HUES64 (cell line): ENCODE measurements at regions not wholly inside any gene's neighbourhood (a gene's known extent, or its start where the extent isn't known, plus 50 kb on each side); places are given as distances from the start of the nearest gene placed in this dataset.

Source experiments
- H3K27ac ChIP-seq: 2 replicates; pipeline ENCODE4 v1.7.0; 2013; ENCODE audit warnings: low read depth, low read length, inconsistent platforms
- H3K27me3 ChIP-seq: 2 replicates; pipeline ENCODE4 v1.6.1; 2013; ENCODE audit warnings: mild to moderate bottlenecking, low read length; ENCODE audit not compliant: insufficient read depth
- H3K36me3 ChIP-seq: 2 replicates; pipeline ENCODE4 v1.6.1; 2013; ENCODE audit warnings: mild to moderate bottlenecking, low read length; ENCODE audit not compliant: insufficient read depth
- H3K4me1 ChIP-seq: 2 replicates; pipeline ENCODE4 v1.6.1; 2013; ENCODE audit warnings: mild to moderate bottlenecking, low read length, moderate library complexity; ENCODE audit not compliant: insufficient read depth
- H3K4me3 ChIP-seq: 2 replicates; pipeline ENCODE4 v1.5.1; 2013; ENCODE audit warnings: mild to moderate bottlenecking, low read length, moderate library complexity
- H3K9ac ChIP-seq: 2 replicates; pipeline ENCODE4 v1.6.1; 2013; ENCODE audit warnings: mild to moderate bottlenecking, low read depth, low read length
- H3K9me3 ChIP-seq: 2 replicates; pipeline ENCODE4 v1.6.1; 2013; ENCODE audit warnings: low read depth, low read length; ENCODE audit not compliant: insufficient read depth
- WGBS: fragments of 150-250, 120-280 bp; methylation state at CpG from one replicate; pipeline ENCODE4 v1.1.7; 2013; ENCODE audit warnings: missing lambda C conversion rate; 5-methylcytosine and 5-hydroxymethylcytosine counted together

DNA sequence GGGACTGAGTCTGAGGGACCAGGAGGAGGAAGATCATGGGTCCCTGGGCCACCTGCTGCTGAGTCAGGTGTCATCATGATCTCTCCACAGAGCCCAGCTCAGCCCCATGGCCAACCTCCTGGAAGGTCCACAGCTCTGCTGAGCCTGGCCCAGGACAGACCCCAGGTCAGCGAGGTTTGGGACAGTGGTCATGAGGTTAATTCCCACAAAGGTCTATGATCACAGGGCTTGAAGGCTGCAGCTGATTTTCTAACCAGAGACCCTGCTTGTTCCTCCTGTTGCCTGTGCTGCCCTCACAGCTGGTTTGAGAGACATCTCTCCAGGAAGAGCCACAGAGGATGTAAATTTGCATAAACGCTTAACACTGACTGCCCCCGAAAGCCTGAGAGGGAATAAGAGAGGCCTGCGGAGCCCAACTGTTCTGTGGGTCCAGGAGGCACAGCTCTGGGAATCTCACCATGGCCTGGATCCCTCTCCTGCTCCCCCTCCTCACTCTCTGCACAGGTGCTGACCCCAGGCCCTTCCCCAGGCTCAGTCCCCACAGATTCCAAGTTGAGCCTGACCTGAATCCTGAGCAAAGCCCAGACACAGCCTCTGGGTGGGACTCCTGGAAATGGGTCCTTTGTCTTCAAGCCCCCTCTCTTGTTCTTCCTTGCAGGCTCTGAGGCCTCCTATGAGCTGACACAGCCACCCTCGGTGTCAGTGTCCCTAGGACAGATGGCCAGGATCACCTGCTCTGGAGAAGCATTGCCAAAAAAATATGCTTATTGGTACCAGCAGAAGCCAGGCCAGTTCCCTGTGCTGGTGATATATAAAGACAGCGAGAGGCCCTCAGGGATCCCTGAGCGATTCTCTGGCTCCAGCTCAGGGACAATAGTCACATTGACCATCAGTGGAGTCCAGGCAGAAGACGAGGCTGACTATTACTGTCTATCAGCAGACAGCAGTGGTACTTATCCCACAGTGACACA is 102.8 kb downstream of the GGTLC2 start:
- 65% methylated on average over 8 of the region's 8 CpGs for WGBS
- Histone ChIP-seq H3K9ac (no peak overlapping the region), H3K4me1 (no peaks in the 10 kb centered on the region), H3K27me3 (peaks cover 51% of the 10 kb centered on the region), H3K27ac (no peak overlapping the region), H3K36me3 (no peaks in the 10 kb centered on the region), H3K4me3 (no peak overlapping the region), H3K9me3 (no peaks in the 10 kb centered on the region)

DNA sequence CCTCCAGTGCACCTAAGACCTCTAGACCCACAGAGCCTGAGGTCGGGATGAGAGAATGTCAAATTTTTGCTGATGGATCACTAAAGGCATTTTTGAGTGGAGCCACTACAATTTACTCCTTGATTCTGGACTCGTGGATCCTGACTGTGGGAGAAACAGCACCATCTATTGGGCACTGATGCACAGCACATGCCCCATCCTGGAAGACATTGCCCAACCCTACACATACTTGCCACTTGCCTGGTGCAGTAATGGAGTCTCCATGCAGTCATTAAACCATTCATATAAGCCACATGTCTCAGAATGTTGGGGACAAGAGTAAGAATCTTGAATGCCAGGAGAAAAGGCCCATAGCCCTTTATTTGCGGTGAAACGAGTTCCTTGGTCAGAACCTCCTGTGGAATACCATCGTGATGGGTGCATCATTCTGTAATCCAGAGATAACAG is 103.9 kb downstream of the GGTLC2 start:
- 69% methylated on average over 5 of the region's 5 CpGs for WGBS
- H3K36me3 ChIP-seq = no peaks in the 10 kb centered on the region
- no peaks in the 10 kb centered on the region for H3K9me3 ChIP-seq
- H3K27ac ChIP-seq = no peak overlapping the region
- H3K4me1 ChIP-seq = no peaks in the 10 kb centered on the region
- no peak overlapping the region for H3K4me3 ChIP-seq
- H3K9ac ChIP-seq = no peak overlapping the region
- peaks cover 50% of the 10 kb centered on the region for H3K27me3 ChIP-seq

DNA sequence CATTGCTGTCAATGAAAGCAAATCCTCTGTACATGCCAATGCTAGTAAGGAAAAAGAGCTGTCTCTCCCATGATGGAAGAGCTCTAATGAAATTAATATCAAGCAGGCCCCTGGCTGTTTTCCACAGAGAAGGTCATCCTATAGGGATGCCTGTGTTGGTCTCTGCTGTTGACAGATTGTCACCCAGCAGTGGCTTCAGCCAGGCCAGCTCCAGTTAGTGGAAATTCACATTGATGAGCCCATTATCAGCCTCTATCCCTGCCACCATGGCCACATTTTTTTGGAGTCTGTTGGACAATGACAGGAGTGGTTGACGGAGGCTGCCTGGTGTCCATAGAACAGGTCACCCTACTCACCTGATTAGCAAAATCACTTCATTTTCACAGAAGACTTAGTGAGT is 104.3 kb downstream of the GGTLC2 start:
- Histone ChIP-seq H3K4me1 (no peaks in the 10 kb centered on the region), H3K4me3 (no peak overlapping the region), H3K27ac (no peak overlapping the region), H3K9me3 (no peaks in the 10 kb centered on the region), H3K27me3 (peaks cover 48% of the 10 kb centered on the region), H3K36me3 (no peaks in the 10 kb centered on the region), H3K9ac (no peak overlapping the region)
- WGBS = no CpG with 5 or more reads among the region's 1 CpG

DNA sequence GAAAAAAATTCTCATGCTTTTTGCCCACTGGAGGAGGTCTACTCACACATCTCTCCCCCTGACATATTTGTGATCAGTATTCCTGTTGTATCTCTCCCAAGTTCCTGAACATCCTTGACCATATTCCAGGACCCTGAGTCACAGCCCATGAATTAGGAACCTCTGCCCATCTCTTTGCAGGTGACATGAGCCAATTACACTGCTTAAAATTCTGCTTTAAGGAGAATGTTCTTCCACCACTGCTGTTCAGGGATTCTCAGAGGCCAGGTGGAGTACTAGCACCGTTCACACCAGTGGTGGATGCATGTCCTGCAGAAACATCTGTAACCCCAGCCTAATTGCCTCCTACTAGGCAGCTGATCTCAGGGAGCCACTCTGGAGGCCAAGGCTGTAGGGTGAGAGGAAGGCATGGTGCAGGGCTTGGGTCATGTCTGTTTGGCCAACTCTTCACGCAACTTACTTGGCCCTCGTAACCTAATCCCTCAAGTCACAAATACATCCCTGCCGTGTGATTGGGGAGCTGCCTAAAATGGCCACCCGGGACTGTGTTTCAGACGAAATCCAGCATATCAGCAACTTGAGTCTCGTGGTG is 104.8 kb downstream of the GGTLC2 start:
- H3K27me3 ChIP-seq = peaks cover 48% of the 10 kb centered on the region
- H3K4me1 ChIP-seq = no peaks in the 10 kb centered on the region
- no peak overlapping the region for H3K9ac ChIP-seq
- H3K4me3 ChIP-seq = no peak overlapping the region
- no peaks in the 10 kb centered on the region for H3K9me3 ChIP-seq
- no peaks in the 10 kb centered on the region for H3K36me3 ChIP-seq
- WGBS = 84% methylated on average over 7 of the region's 7 CpGs
- H3K27ac ChIP-seq = no peak overlapping the region

DNA sequence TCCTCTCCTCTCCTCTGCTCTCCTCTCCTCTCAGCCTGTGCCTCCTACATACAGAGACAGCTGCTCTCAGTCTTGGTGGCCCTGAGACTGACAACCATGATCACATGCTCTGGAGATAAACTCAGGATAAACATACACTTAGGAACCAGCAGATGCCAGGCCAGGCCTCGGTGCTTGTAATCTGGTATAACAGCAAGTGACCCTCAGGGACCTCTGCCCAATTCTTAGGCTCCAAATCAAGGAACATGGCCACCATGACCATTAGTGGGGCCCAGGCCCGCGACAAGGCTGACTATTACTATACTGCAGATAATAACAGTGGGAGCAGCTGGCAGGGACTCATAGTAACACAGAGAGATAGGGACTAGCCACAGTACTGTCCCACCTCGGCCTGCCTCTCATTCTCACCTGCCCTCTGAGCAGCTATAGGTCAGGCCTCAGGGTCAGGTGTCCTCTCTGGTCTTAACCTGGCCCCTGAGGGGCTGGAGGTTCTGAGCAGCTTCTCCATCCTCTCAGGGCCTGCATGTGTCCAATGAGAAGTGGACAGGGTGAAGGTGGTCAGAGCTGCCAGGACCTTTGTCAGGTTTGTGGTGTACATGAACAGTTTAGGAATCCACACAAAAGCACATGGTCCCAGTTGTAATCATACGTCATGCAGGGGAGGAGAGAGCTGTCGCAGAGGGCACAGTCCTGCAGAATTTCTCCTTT is 106.1 kb downstream of the GGTLC2 start:
- H3K27ac ChIP-seq = no peak overlapping the region

DNA sequence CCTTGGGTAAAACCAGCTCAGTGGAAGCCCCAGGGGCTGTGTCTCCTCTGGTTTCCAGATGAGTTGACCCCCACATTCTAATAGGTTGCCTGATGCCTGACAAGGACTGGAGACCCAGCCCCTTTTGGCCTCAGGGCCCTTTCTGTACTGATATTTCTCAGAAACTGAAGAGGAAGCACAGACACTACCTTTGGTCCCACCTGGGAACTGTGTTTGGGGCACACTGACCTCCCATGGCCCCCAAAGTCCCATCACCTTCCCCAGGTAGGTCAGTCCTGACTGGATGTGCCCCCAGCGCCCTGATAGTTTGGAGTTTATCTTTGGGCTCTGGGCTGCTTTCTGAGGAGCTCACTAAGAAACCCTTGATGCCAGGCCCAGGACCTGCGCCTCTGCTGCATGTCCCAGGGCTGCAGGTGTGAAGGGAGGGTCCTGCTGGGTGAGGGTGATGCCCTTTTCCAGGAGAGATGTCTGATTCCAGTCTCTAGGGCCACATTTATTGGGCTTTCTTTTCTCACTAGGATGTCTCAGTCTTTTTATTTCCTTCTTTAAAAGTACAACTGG is 106.7 kb downstream of the GGTLC2 start:
- Histone ChIP-seq H3K9me3 (no peaks in the 10 kb centered on the region), H3K27me3 (peaks cover 54% of the 10 kb centered on the region), H3K4me3 (no peak overlapping the region), H3K27ac (no peak overlapping the region), H3K4me1 (no peaks in the 10 kb centered on the region), H3K36me3 (no peaks in the 10 kb centered on the region), H3K9ac (no peak overlapping the region)
- WGBS = 90% methylated on average over 2 of the region's 2 CpGs

More for the DNA sequence above, 106.1 kb downstream of the GGTLC2 start:
- H3K4me3 ChIP-seq = no peak overlapping the region
- peaks cover 49% of the 10 kb centered on the region for H3K27me3 ChIP-seq
- no peaks in the 10 kb centered on the region for H3K9me3 ChIP-seq
- WGBS = 87% methylated on average over 6 of the region's 6 CpGs
- no peaks in the 10 kb centered on the region for H3K4me1 ChIP-seq
- no peaks in the 10 kb centered on the region for H3K36me3 ChIP-seq
- no peak overlapping the region for H3K9ac ChIP-seq

DNA sequence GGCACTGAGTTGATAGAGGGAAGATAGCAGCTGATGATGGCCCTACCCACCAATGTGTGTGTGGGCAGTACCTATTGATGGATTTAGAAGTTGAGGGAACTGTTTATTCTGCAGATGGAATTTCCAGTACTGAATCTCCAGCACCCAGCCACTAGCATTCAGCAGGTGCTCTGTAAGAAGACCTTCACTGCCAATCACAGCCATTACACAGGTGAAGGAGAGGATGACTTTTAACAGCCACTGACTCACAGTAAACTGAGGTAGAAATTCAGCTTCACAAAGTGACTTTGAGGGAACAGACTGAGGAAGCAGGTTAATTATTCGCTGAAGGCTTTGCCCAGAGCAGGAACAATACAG is 107.8 kb downstream of the GGTLC2 start:
- Histone ChIP-seq H3K27ac (no peak overlapping the region), H3K27me3 (peaks cover 58% of the 10 kb centered on the region), H3K4me1 (no peaks in the 10 kb centered on the region), H3K4me3 (no peak overlapping the region), H3K9me3 (no peaks in the 10 kb centered on the region), H3K36me3 (no peaks in the 10 kb centered on the region), H3K9ac (no peak overlapping the region)
- WGBS = 88% methylated on average over 1 of the region's 1 CpG

DNA sequence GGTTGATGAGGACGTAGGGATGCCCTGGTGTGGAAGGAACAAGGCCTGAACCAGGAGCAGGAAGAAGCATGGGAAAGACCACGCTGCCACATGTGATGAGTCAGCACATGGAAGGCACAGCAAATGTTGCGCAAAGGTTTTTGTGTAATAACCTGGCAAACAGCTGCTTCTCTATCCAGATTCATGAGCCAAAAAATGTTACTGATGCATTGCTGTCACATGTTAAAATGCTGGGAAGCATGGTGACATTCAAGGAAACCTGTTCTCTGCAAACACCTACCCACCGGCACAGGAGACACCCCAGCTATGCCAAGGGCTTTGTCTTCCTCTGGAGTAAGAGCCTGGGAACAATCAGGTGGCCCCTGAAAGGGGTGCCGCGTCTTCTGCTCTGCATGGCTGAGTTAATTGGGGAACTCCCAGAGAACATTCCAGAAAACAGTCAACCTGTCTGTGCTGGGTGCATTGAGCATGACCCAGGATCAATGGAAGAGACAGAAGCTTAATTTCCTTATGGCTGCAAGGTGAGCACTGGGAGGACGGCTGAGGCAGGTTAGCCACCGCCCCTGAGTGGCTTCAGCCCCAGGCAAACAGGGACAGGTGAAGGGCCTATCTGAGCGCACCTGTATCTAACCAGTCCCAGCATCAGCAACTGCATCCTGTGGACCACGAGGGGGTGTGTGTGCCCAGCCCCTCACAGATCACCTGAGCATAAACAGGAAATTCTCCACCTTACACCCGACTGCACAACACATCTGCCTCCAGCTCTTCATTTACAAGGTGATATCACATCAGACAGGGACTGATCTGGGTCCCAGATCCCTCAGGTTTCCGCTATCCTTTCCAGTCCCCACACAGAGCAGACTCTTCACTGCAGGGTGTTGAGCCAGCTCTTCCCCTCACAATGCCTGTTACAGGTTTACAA is 108.4 kb downstream of the GGTLC2 start:
- Histone ChIP-seq H3K27ac (no peak overlapping the region), H3K9me3 (no peaks in the 10 kb centered on the region), H3K27me3 (peaks cover 58% of the 10 kb centered on the region), H3K36me3 (no peaks in the 10 kb centered on the region), H3K4me3 (no peak overlapping the region), H3K4me1 (no peaks in the 10 kb centered on the region), H3K9ac (no peak overlapping the region)
- 88% methylated on average over 12 of the region's 12 CpGs for WGBS

DNA sequence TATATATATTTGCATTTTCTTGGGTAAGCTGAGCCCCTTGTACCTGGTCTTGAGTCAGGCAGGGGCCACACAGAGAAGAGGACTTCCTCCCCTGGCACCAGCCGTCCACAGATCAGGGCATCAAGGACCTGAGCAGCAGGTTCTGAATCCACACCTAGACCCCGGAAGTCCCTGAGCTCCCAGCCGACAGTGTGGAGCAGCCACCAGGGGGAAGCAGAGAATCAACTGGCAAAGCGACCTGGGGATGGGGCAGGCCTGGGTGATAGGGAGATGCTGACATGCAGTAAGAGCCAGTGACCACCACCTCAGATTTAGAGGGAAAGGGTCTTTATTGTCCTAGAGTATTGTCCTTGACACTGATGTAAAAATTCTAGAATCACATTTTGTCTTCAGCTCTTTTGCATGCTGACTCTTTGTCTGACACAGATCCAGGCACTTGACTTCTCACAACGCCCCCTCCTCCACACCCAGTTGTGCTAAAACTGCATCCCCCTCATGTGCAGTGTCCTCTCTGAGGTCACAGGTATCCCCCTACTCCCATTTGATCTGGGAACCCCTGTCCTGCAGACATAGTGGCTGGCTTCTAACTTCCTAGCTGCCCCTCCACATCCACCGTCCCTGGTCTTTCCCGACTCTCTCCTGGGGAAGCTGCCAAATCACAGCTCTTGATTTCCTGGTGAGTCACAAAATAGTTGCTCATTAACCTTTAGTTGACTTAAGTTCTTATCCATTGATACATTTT is 109.3 kb downstream of the GGTLC2 start:
- Histone ChIP-seq H3K9ac (no peak overlapping the region), H3K4me3 (no peak overlapping the region), H3K9me3 (no peaks in the 10 kb centered on the region), H3K36me3 (no peaks in the 10 kb centered on the region), H3K27me3 (peaks cover 55% of the 10 kb centered on the region), H3K4me1 (no peaks in the 10 kb centered on the region), H3K27ac (no peak overlapping the region)
- 56% methylated on average over 7 of the region's 7 CpGs for WGBS

DNA sequence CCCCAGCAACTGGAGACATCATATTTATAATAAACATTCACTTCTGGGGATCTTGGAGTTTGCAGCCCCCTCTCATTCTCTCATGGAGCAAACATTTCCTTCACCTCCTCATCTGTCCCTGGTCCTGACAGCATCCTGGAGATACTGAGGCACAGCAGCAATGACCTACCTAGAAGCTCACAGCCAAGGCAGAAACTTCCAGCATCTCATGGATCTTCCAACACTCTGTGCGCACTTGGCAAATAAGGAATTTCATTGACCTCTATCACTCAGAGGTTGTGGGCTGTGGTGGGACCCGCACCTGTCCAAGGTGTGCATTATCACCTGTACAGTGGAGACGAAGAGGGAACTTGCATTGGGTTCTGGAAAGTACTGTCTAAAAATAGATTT is 109.8 kb downstream of the GGTLC2 start:
- Histone ChIP-seq H3K36me3 (no peaks in the 10 kb centered on the region), H3K27ac (no peak overlapping the region), H3K9me3 (no peaks in the 10 kb centered on the region), H3K9ac (no peak overlapping the region), H3K4me1 (no peaks in the 10 kb centered on the region), H3K27me3 (peaks cover 51% of the 10 kb centered on the region), H3K4me3 (no peak overlapping the region)
- 93% methylated on average over 3 of the region's 3 CpGs for WGBS
